ENCODE measurements at regions not wholly inside any gene's neighbourhood (a gene's known extent, or its start where the extent isn't known, plus 50 kb on each side); places are given as distances from the start of the nearest gene placed in this dataset.
A peak's percentile ranks its signal among the peaks of the same experiment; 100 is the strongest.

DNA sequence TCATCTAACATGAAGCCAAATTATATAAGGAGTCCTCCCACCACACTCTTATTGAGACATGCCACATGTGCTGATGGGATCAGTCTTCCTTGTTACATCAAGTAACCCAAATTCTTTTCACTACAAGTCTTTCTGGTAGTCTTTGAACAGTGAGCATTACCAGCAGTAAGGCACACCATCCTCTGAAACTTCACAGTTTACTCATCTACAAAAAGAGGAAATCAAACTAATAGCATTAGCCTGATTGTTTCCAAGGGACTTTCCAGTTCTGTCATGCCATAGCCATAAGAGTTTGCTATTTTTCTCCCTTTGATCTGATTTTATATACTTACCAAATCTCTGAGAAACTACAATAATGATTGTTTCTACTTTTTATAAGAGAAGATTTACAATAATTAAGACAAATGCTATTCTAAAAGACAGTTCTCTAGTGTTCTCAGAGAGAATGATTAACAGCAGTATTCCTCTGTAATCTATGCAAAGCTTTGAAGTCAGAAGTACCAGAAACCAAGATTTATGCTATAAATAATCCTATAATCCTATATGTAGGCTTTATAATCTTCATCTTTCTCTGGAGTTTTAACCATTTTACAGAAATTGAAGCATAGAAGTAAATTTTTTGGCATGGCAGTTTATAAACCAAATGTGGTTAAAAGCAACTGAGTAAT, 166.2 kb upstream of the ACO1 start:
- no peak for DNase-seq

DNA sequence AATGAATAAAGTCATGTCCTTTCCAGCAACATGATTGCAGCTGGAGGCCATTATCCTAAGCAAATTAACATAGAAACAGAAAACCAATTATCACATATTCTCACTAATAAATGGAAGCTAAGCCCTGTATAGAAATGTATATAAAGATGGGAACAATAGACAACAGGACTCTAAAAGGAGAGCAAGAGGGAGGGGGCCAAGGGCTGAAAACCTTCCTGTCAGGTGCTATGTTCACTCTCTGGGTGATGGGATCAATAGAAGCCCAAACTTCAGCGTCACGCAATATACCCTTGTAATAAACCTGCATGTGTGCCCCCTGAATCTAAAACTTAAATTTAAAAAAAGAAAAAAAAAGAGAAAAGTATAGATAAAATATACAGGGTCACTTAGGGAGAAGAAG, 163.7 kb upstream of the ACO1 start:
- DNase-seq, result no peak

DNA sequence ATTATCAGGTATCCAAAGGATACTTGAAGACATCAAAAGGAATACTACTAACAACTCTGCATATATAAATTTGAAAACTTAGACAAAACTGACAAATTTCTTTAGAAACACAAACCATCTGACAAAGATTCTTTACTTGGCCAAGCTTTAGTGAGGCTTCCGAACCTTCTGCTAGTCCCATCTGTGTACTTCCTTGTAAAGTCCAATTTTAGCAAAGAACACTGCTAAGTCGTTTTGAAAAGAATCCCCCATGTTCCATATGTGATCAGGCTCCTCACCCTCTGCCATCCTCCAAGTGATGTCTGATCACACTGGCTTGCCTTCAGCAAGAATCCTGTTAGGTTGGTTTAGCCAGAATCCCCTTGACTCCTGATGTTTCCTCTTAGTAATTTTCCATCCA, 150.0 kb upstream of the ACO1 start:
- no peak for DNase-seq

DNA sequence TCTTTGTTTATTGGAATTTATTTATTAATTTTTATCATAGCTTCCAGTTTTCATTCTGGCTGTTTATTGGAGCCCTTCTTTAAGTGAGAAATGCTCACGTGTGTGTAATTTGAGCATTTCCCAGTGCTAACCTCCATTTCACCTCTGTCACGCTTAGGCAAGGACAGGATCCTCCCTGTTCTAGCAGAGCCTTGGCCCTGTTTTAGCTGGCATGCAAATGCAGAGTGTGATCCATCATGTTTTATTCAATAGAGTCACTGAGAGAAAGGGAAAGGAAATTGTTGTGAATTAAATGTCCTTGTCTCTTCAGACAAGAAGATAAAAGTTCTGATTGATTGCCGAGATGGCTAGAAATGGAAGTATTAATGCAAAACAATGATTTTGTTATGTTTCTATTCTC, 137.3 kb upstream of the ACO1 start:
- peak; percentile 68 for DNase-seq

DNA sequence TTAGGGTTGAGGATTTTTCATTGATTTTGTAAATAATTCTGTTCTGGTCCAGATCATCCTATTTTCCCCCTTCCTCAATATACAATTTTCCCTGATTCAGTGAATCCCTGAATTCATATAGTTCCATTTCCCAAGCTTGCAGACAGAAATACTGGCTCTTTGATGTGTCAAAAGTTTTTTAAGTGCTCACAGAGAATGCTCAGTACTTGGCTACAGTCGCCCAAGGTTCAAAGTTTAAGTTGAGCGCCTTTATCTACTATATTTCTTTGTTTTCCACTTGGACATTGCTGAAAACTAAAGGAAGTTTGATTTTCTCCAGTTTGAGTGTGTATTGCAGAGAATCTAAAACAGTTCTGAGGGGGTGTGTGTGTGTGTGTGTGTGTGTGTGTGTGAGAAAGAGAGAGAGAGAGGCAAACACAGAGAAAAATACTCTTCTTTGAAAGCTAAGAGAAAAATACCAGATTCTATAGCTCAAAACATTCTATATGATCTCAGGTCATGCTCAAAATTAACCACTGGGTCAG, 136.2 kb upstream of the ACO1 start:
- no peak for DNase-seq

DNA sequence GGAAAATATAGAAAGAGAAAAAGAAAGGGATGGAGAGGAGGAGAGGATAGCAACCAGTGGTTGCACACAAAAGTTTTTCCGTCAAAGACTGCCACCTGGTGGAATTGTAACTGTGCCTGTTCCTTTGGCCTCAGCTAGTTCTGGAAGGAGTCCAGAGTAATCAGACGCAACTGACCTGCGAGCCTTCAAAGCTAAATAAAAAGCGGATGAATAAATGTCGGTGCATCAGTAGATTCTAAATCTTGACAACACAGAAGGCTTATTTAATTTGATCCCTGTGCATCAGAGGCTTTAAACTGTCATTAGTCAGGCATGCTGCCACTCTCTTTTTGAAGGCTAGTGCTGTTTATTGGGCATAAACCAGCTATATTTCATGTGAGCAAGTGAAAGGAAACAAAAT, 132.9 kb upstream of the ACO1 start:
- peak; percentile 75 for DNase-seq

DNA sequence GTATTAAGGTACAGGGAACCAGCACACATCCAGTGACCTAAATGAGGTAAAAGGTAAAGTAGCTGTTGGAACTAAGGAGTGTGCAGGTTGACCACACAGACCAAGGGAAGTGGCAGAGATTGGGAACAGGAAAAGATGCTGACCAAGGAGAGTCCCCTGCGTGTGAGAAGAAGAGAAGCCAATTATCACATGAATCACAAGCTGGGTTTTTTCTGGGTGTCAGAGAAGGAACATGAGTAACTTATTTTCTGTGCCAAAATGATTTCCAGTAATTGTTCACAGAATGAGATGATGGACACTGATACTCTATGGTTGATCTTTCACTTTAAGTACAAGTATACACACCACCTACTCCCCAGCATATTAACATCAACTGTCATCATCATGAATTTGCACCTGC, 130.7 kb upstream of the ACO1 start:
- DNase-seq, result no peak

DNA sequence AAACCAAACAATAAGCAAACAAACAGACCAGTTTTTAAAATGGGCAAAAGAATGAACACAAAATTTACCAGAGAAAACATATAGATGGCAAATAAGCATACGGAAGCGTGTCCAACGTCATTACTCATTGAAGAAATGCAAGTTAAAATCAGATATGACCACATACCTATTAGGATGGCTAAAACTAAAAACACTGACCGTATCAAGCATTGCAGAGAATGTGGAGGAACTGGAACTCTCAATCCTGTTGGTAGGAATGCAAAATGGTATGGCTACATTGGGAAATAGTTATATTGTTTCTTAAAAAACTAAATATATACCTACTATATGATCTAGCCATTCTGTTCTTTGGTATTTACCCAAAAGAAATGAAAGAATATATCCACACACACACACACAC, 129.4 kb upstream of the ACO1 start:
- no peak for DNase-seq

DNA sequence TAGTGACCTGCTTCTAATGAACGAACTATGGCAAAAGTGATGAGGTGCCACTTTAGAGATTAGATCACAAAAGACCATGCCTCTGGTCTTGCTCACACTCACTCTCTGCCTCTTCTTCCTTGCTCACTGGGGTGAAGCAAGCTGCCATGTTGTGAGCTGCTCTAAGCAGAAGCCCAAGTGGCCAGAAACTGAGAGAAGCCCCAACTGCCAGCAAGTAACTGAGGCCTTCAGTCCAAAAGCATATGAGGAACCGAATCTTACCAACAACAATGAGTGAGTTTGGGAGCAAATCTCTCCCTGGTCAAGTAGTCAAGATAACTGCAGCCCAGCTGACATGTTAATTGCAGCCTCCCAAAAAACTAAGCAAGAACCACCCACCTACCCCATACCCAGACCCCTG, 126.0 kb upstream of the ACO1 start:
- no peak for DNase-seq

DNA sequence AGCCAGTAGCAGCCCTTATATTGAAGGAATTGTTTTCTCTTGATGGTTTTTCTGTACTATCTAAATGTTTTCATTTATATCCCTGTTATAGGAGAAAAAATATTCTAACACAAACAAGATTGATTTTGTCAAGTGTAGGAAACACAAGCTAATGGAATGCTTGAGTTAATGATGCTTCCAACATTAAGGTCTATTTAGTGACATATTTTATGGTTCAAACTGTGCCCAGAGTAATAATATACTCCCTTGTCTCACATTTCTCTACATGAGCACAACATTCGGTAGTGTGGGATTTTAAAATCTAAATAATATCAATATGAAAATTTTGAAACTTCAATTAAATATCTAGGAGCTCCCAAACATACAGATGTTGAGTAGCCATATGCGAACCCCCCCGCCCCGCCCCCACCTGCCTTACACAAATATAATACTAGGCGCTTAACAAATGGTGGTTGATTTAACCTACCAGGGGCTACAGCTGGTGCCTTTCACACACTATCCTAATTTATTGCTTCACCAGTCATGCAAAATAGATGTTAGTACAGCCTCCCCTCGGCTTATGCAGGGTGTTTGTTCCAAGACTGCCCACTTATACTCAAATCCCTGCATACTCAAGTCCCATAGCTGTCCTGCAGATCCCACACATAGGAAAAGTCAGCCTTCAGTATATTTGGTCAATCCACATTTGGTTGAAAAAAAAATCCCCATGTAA, 124.1 kb upstream of the ACO1 start:
- peak; percentile 64 for DNase-seq

DNA sequence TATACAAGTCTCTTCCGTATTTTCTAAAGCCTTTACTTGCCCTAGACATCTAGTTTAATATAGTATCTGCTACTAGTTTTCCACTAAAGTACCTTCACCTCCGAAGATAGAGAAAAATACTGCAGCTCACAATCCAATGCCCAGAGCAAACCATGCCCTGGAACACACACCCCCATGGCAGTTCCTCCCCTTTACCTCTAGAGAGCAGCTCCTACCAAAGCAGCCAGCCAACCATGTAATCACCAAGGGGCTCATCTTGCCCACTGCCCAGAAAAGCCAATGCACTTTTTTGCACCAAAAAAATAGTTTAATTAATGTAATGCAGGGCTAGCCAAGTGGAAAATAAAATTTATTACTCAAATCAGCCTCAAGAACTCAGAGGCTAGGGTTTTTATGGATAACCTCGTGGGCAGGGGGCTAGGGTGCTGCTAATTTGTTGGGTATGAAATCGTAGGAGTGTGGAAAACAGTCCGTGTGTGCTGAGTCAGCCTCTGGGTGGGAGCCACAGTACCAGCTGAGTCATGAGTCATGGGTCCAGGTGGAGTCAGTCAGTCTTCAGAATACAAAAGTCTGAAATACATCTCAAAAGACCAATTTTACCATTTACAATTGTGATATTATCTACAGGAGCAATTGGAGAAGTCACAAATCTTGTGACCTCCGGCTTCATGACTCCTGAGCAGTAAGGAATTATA, 120.1 kb upstream of the ACO1 start:
- DNase-seq, result peak; percentile 37

DNA sequence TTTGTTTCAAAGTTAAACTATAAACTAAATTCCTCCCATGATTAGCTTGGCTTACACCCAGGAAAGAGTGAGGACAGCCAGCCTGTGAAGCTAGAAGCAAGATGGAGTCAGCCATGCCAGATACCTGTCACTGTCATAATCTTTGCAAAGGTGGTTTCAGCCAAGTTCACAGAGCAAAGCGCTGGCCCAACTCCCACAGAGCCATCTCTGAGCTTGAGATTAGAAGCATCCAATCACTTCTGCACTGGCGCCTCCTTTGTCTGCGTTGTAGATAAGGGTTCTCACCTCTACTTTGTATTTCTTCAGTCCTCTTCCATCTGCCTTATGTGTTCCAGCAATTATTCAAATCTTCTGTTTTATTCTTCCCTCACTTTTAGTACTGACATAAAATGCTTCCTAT, 119.4 kb upstream of the ACO1 start:
- DNase-seq, result no peak

DNA sequence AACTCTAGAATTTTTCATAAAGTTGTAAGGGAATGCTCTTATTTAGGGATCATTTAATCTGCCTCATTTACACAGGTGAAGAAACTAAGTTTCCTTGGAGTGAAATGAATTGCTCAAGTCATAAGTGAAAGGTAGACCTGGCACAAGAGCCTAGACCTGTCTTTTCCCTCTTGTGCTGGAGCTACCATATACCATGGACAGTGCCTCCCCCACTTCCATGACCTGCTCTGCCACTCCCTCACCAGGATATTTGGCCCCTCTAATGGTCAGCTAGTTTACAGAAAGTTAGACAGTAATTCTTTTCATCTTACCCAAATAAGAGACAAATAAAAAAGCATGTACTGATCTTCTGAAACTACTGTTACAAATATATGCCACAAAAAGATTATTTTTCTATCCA, 105.5 kb upstream of the ACO1 start:
- DNase-seq, result no peak

DNA sequence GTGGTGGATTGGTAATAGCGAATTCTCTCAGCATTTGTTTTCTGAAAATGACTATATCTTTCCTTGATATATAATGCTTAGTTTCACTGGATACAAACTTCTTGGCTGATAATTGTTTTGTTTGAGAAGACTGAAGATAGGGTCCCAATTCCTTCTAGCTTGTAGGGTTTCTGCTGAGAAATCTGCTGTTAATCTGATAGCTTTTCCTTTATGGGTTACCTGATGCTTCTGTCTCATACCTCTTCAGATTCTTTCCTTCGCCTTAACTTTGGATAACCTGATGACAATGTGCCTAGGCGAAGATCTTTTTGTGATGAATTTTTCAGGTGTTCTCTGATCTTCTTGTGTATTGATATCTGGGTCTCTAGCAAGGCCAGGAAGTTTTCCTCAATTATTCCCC, 94.7 kb upstream of the ACO1 start:
- no peak for DNase-seq

DNA sequence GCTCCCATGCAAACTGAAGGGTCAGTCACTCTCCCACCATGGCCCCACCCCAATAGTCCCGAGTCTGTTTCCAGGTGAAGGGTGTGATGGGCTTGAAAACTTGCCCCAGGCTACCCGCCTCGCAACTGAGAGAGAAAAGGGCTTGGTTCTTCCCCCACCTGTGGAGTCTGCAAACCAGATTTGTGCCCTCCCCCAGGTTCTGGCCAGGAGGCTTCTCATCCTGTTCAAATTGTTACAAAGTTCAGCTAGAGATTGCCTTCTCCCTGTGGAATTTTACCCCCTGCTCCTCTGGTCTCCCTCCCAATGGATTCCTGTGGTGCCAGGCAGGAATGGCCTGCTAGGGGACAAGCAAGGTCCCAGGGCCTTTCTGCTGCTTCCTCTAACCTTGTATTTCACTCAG, 93.1 kb upstream of the ACO1 start:
- DNase-seq, result no peak

DNA sequence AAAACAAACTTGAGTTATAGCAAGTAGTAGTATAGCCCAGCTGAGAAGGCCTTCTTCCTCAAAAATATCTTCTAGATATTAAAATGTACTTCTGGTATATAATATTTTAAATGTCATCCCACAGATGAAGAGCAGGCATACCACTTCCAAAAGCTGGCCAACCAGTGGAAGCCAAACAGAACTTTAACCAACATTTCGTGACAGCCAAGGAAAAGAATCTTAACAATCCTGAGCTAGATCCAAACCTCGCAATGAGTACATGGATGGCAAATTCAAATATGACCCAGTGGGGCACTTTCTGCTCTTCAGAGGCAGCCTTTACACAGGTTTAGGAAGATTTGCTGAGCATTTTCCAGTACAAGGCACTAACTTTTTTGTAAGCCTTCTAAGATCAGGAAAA, 91.8 kb upstream of the ACO1 start:
- no peak for DNase-seq

DNA sequence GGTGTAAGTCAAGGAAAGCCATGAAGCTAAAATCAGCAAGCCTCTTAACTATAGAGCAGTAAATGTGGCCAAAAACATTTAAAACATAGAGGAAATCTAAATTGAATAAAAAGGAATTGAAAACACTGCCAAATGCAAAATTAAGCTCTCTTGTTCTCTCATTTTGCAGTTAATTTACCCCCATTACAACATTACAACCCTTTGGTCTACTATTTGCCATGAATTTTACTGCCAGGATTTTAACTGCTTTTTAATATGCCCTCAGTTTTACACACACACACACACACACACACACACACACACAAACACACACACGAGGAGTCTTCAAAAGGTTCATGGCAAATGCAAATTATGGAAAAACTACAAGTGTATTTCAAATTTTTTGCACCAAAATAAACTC, 91.4 kb upstream of the ACO1 start:
- no peak for DNase-seq

DNA sequence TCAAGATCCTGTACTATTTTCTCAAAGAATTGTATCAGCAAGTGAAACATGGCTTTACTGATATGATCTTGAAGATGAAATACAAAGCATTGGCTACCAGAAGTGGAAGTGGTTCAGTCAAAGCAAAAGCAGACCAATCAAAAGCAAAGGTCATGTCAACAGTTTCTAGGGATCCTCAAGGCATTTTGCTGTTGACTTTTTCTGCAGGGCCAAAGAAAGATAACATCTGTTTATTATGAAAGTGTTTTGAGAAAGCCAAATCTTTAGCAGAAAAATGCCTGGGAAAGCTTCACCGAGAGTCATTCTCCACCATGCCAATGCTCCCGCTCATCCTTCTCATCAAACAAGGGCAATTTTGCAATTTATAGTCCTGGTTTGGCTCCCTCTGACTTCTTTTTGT, 90.3 kb upstream of the ACO1 start:
- DNase-seq, result no peak

DNA sequence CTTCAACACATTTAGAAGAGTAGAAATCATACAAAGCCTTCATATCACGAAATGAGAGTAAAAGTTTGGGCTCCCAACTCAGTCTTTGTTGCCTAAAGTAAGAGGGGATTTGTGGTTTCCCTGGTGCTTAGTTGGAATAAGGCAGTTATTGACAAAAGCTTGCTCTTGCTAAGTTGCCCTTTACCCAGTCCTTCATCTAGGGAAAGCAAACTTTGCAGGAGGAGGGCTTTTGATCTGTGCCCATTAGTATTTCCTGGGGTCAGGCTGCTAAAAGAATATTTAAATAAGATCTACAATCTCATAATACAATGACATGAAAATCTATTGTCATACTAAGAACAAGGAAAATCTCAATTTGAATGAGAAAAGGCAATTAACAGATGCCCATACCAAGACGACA, 84.1 kb upstream of the ACO1 start:
- DNase-seq, result no peak

DNA sequence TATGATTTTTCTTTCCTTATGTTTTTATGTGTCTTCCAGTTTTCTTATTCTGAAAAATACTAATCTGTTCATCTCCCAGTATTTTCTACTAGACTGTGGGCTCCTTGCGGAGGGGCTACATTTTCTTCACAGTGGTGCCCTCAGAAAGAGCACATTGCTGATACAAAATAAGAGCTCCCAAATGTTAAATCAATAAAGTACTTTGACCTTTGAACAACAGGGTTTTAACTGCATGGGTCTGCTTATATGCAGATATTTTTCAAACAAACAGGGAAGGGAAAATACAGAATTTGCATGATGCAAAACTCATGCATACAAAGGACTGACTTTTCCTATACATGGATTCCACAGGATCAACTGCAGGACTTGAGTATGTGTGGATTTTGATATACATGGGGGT, 79.9 kb upstream of the ACO1 start:
- peak; percentile 94 for DNase-seq

DNA sequence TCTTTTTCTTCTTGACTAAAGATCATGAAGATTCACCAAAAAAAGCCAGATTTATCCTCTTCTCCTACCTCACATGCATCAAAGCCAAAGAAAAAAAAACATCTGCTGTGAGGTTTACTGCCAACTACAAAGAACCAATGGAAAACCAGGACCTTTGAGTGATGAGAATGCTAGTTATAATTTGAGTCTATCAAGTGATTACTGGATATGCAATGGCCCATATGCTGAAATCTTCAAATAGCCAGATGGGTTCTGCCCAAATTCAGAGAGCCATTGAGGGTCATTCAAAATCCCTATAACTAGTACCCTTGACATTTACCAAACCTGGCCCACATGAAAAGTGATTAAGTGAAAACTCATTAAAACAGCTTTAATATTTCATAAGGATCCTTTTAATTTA, 78.4 kb upstream of the ACO1 start:
- no peak for DNase-seq

DNA sequence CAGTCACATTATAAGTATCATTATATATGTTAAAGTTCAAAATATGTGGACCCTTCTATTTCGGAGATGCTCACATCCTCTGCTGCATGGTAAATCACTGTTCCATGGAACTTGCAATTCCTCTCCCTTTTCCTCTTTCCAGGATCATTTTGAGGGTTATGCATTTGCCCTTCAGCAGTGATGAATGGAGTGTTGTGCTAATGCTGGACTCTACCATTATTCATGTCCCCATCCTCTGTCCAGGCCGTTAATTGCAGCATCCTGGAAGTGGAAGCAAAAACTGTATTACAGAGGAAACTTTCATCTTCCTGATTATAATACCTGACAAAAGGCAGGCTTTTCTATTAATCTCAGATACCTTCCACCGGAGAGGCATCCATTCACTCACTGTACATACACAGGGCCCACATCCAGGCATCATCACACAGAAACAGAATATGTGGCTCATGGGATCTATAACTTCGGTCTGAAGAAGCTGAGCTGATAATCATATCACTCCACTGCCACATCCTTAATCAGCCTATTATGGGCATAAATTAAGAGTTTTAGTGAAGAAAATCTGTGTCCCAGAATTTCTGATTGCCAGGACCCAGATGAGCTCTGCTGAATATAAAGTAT, 65.0 kb upstream of the ACO1 start:
- no peak for DNase-seq

DNA sequence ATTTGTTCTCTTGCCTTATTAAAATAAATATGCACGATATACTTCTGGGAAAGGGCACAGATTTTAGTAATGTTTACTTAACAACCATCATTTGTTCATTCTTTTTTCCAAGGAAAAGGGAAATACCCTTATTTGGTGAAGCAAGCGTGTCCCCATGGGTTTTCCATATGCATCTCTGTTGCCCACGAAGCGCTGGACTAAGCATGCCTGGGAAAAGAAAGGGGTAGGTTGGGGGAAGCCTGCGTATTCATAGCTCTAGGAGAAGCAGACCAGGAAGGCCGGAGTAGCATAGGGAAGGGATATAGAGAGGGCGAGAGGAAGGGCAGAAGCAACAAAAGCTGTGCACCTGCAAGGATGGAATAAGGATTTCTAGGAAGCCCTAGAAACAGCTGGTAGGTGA, 61.8 kb upstream of the ACO1 start:
- no peak for DNase-seq

DNA sequence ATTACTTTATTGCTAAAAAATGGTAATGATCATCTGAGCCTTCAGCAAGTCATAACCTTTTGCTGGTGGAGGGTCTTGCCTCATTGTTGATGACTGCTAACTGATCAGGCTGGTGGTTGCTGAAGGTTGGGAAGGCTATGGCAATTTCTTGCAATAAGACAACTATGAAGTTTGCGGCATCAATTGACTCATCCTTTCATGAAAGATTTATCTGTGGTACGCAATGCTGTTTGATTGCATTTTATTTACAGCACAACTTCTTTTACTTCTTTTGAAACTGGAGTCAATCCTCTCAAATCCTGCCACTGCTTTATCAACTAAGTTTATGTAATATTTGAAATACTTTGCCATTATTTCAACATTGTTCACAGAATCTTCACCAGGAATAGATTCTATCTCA, 58.3 kb upstream of the ACO1 start:
- no peak for DNase-seq
